ENCODE measurements at regions not wholly inside any gene's neighbourhood (a gene's known extent, or its start where the extent isn't known, plus 50 kb on each side); places are given as distances from the start of the nearest gene placed in this dataset.

GRCh38 chrY:19816920-19817319, 72.4 kb upstream of the KDM5D start:
- TF ChIP-seq POLR2A (IDR thresholded peaks at IDR 0.05) = no peak
- no peak for TF ChIP-seq CTCF (IDR thresholded peaks at IDR 0.05)

Measured in tibial nerve (tissue), 3 donors.